Upper lobe of right lung (tissue), 1 donor: ENCODE measurements at regions not wholly inside any gene's neighbourhood (a gene's known extent, or its start where the extent isn't known, plus 50 kb on each side); places are given as distances from the start of the nearest gene placed in this dataset.

Source experiments
- ATAC-seq: fragments of 200-7000 bp; cut with Tn5 transposase; one replicate; pipeline ENCODE4 v1.9.1; 2020; ENCODE audit warnings: mild to moderate bottlenecking, moderate library complexity
- DNase-seq: peaks from one replicate; pipeline ENCODE4 v3.0.0-alpha.2; 2020
- H3K27ac ChIP-seq: fragments of 200-600 bp; one replicate; pipeline ENCODE4 v1.8.0; 2022
- H3K27me3 ChIP-seq: fragments of 200-600 bp; one replicate; pipeline ENCODE4 v1.8.0; 2022; ENCODE audit warnings: mild to moderate bottlenecking
- H3K36me3 ChIP-seq: fragments of 200-600 bp; one replicate; pipeline ENCODE4 v1.8.0; 2022
- H3K4me1 ChIP-seq: fragments of 200-600 bp; one replicate; pipeline ENCODE4 v1.8.0; 2022
- H3K4me3 ChIP-seq: fragments of 200-600 bp; one replicate; pipeline ENCODE4 v1.8.0; 2022; ENCODE audit warnings: mild to moderate bottlenecking
- H3K9me3 ChIP-seq: fragments of 200-600 bp; one replicate; pipeline ENCODE4 v1.8.0; 2022
- intact Hi-C: fragments of 100-400 bp; cut with DNase I; formaldehyde crosslinking; loops from one replicate; pipeline ENCODE4 v1.11.0; 2022
- TF ChIP-seq, protein P1 (sequence below): fragments of 200-600 bp; IDR thresholded peaks from one replicate; pipeline ENCODE4 v1.8.0; 2022; ENCODE audit warnings: antibody characterized with exemption
- donor health status: DM: no; HTN: yes; CAD: no; lungs with severe emphysema.

DNA sequence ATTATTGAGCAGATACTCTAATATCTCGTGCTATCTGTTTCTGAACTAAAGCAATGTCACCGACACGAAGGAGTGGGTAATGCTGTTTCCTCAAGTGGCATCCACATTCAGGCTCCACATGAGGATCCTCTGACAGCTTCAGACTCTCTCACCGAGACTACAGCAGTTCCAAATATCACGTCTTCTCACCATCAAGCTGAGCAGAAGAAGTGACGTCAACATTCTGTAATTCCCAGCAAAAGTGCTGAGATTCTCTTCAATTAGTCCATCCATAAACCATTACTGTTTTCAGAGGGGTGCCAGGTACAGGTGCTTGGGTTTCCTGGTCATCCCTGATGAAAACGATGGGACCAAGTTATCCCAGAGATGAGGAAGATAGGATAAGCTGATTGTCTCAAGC, 110.0 kb upstream of the DACH1 start:
- Histone ChIP-seq H3K4me3 (no peak overlapping the region), H3K27me3 (no peaks in the 10 kb centered on the region), H3K4me1 (no peaks in the 10 kb centered on the region), H3K36me3 (no peaks in the 10 kb centered on the region), H3K27ac (no peak overlapping the region), H3K9me3 (no peaks in the 10 kb centered on the region)
- no peak for ATAC-seq
- TF ChIP-seq, protein P1, sequence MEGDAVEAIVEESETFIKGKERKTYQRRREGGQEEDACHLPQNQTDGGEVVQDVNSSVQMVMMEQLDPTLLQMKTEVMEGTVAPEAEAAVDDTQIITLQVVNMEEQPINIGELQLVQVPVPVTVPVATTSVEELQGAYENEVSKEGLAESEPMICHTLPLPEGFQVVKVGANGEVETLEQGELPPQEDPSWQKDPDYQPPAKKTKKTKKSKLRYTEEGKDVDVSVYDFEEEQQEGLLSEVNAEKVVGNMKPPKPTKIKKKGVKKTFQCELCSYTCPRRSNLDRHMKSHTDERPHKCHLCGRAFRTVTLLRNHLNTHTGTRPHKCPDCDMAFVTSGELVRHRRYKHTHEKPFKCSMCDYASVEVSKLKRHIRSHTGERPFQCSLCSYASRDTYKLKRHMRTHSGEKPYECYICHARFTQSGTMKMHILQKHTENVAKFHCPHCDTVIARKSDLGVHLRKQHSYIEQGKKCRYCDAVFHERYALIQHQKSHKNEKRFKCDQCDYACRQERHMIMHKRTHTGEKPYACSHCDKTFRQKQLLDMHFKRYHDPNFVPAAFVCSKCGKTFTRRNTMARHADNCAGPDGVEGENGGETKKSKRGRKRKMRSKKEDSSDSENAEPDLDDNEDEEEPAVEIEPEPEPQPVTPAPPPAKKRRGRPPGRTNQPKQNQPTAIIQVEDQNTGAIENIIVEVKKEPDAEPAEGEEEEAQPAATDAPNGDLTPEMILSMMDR = no peak
- no peak for DNase-seq
- intact Hi-C loops = no loop called here

DNA sequence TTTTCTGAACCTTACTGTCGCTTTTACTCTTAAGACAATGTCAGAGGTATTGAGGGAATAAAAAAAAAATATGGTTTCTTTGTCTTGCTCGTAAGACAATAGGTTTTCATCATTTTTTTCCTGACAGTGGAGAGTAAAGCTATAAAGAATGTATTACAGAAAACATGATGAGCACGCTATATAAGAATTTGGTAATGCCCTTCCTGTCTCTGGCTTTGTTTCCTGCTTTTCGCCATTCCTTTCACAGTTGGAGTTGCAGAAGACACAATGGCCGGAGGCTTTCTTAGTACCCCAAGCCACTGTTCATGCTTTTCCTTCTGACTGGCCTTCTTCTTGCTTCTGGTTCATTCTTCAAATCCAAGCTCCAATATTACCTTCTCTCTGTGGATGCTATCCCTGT, 101.0 kb upstream of the DACH1 start:
- DNase-seq (no peak), ATAC-seq (no peak)
- intact Hi-C loops = no loop called here
- H3K9me3 ChIP-seq = no peaks in the 10 kb centered on the region
- TF ChIP-seq, protein P1 = no peak
- H3K27me3 ChIP-seq = no peaks in the 10 kb centered on the region
- no peak overlapping the region for H3K27ac ChIP-seq
- H3K4me1 ChIP-seq = no peaks in the 10 kb centered on the region
- H3K4me3 ChIP-seq = no peak overlapping the region
- no peaks in the 10 kb centered on the region for H3K36me3 ChIP-seq

DNA sequence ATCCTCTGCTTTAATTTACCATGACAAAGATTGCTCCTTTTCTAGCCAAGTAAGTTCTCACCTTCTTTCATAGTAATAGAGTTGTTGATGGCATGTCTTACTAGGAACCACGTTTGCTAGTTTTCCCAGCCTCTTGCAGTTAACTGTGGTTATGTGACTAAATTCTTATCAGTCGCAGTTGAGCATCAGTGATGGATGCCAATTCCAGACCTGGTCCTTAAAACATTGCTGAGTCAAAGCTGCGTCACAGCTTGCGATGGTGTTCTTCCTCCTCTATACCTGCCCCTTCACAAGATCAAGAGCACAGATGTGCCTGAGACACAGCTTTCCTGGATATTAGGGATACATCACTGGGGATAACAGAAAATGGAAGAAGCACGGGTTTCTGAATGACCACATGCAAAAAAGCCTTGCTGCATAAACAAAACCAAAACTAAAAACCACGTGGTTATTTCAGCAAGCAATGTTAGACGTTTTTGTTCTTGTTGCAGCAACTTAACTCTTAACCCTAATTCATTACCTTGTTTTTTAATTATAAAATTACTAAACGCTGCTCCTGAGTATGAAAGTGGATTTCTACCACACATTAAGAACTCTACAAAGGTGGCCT, 97.6 kb upstream of the DACH1 start:
- intact Hi-C loops = no loop called here
- no peaks in the 10 kb centered on the region for H3K36me3 ChIP-seq
- no peaks in the 10 kb centered on the region for H3K27me3 ChIP-seq
- DNase-seq (no peak), ATAC-seq (no peak)
- no peaks in the 10 kb centered on the region for H3K9me3 ChIP-seq
- TF ChIP-seq, protein P1 = no peak
- no peak overlapping the region for H3K27ac ChIP-seq
- no peaks in the 10 kb centered on the region for H3K4me1 ChIP-seq
- no peak overlapping the region for H3K4me3 ChIP-seq

DNA sequence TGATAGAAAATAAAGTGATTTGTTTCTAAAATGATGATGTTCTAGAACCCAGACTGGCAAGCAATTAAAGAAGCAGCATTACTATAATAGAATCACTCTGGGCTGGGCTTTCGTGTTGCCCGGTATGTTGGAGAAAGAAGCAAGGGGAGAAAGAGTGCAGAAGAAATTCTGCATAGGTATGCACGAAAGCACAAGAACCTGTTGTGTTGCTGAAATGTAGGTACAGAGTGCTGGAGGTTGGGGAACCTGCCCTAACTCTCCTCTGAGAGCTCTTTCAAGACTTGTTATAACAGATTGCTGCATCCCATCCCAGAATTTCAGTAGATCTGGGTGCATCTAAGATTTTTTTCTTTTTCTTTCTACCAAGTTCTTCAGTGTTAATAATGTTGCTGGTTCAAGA, 95.7 kb upstream of the DACH1 start:
- no peak overlapping the region for H3K27ac ChIP-seq
- ATAC-seq = no peak
- no peaks in the 10 kb centered on the region for H3K9me3 ChIP-seq
- TF ChIP-seq, protein P1 = no peak
- H3K27me3 ChIP-seq = no peaks in the 10 kb centered on the region
- H3K4me1 ChIP-seq = no peaks in the 10 kb centered on the region
- no peaks in the 10 kb centered on the region for H3K36me3 ChIP-seq
- intact Hi-C loops = no loop called here
- DNase-seq = no peak
- H3K4me3 ChIP-seq = no peak overlapping the region

DNA sequence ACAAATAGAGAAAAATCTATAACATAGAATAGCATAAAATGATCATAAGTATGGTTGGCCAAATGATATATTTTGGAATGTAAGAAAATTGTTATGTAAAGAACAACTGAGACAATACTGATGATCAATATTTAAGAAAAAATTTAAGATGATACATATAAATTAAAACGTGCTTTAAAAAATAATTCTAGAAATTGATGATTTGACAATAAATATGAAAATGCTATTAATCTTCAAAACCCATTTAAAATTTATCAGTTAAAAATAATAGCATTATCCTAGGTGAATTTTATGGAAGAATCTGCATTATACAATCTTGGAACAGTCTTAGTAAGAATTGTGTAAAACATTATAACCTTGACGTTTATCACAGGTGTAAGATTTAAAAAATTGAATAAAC, 95.1 kb upstream of the DACH1 start:
- intact Hi-C loops = no loop called here
- Histone ChIP-seq H3K4me3 (no peak overlapping the region), H3K27ac (no peak overlapping the region), H3K9me3 (no peaks in the 10 kb centered on the region), H3K36me3 (no peaks in the 10 kb centered on the region), H3K27me3 (no peaks in the 10 kb centered on the region), H3K4me1 (no peaks in the 10 kb centered on the region)
- no peak for ATAC-seq
- no peak for DNase-seq
- TF ChIP-seq, protein P1 = no peak

DNA sequence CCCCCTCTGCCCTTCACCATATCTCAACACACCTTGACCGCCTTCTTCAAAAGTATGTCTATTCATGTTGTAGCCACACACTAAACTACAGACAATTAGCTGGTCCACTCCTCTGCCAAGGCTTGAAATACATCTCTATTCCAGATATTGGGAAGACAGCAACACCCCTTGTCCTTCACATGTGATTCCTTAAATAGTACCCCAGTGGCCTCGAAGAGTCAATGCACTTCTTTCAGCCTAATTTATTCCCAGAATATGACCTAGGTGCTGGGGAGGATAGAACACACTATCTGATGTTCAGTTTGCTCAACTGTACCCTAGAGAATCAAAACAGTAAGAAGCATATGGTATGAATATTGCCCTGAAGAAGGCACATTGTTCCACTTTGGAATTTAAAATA, 82.4 kb upstream of the DACH1 start:
- no peaks in the 10 kb centered on the region for H3K27me3 ChIP-seq
- H3K36me3 ChIP-seq = no peaks in the 10 kb centered on the region
- no peaks in the 10 kb centered on the region for H3K4me1 ChIP-seq
- intact Hi-C loops = no loop called here
- DNase-seq (no peak), ATAC-seq (no peak)
- no peaks in the 10 kb centered on the region for H3K9me3 ChIP-seq
- H3K27ac ChIP-seq = no peak overlapping the region
- TF ChIP-seq, protein P1 = no peak
- no peak overlapping the region for H3K4me3 ChIP-seq
